ENCODE measurements at regions not wholly inside any gene's neighbourhood (a gene's known extent, or its start where the extent isn't known, plus 50 kb on each side); places are given as distances from the start of the nearest gene placed in this dataset.

- Histone ChIP-seq H3K36me3 (no peaks in the 10 kb centered on the region), H3K4me1 (peaks cover 0 to 4% (median 0%) of the 10 kb centered on the region in 4 donors), H3K27me3 (no peaks in the 10 kb centered on the region), H3K27ac (no peak overlapping the region), H3K4me3 (no peak overlapping the region), H3K9me3 (no peaks in the 10 kb centered on the region)
- DNase-seq (ENCODE audit: low spot score in 2 of 2), result no peak
- TF ChIP-seq EP300 (IDR thresholded peaks at IDR 0.05), result no peak
- TF ChIP-seq POLR2A (IDR thresholded peaks at IDR 0.05), result no peak
- no peak for TF ChIP-seq CTCF (IDR thresholded peaks at IDR 0.05)
- 78 to 90% methylated on average over 2 of the region's 2 CpGs for WGBS, 2 donors
Measured at GRCh38 chr11:19467904-19468303, 227.2 kb upstream of the E2F8 start.

- Histone ChIP-seq H3K27me3 (no peaks in the 10 kb centered on the region), H3K4me1 (peaks cover 0 to 4% (median 0%) of the 10 kb centered on the region in 4 donors), H3K36me3 (no peaks in the 10 kb centered on the region), H3K9me3 (no peaks in the 10 kb centered on the region), H3K27ac (no peak overlapping the region), H3K4me3 (no peak overlapping the region)
- DNase-seq (ENCODE audit: low spot score in 2 of 2), result no peak
- TF ChIP-seq POLR2A (IDR thresholded peaks at IDR 0.05) (no peak), EP300 (IDR thresholded peaks at IDR 0.05) (no peak), CTCF (IDR thresholded peaks at IDR 0.05) (no peak)
- WGBS, 2 donors, result 80 to 83% methylated on average over 7 of the region's 7 CpGs
Measured at GRCh38 chr11:19466314-19466713, 225.6 kb upstream of the E2F8 start.

- Histone ChIP-seq H3K9me3 (no peaks in the 10 kb centered on the region), H3K4me1 (peaks cover 0 to 16% (median 0%) of the 10 kb centered on the region in 4 donors), H3K4me3 (no peak overlapping the region), H3K36me3 (no peaks in the 10 kb centered on the region), H3K27ac (no peak overlapping the region), H3K27me3 (no peaks in the 10 kb centered on the region)
- TF ChIP-seq CTCF (IDR thresholded peaks at IDR 0.05) (no peak), EP300 (IDR thresholded peaks at IDR 0.05) (no peak), POLR2A (IDR thresholded peaks at IDR 0.05) (no peak)
- no peak for DNase-seq (ENCODE audit: low spot score in 2 of 2)
- WGBS, 2 donors, result 78 to 81% methylated on average over 7 of the region's 7 CpGs
Measured at GRCh38 chr11:19463976-19464375, 223.2 kb upstream of the E2F8 start.

GRCh38 chr11:19460718-19461405 is 220.1 kb upstream of the E2F8 start:
- H3K27ac ChIP-seq, result no peak overlapping the region
- 25 to 35% methylated on average over 6 of the region's 6 CpGs for WGBS, 2 donors
- no peaks in the 10 kb centered on the region for H3K27me3 ChIP-seq
- no peaks in the 10 kb centered on the region for H3K36me3 ChIP-seq
- H3K4me1 ChIP-seq, result peaks cover 0 to 16% (median 0%) of the 10 kb centered on the region in 4 donors
- H3K4me3 ChIP-seq, result no peak overlapping the region
- DNase-seq (ENCODE audit: low spot score in 2 of 2), result peak in 1 of 2 donors; percentile 28
- TF ChIP-seq POLR2A (IDR thresholded peaks at IDR 0.05) (no peak), EP300 (IDR thresholded peaks at IDR 0.05) (no peak), CTCF (IDR thresholded peaks at IDR 0.05) (no peak)
- no peaks in the 10 kb centered on the region for H3K9me3 ChIP-seq

- Histone ChIP-seq H3K4me1 (peaks cover 0 to 17% (median 0%) of the 10 kb centered on the region in 4 donors), H3K4me3 (no peak overlapping the region), H3K9me3 (no peaks in the 10 kb centered on the region), H3K27me3 (no peaks in the 10 kb centered on the region), H3K36me3 (no peaks in the 10 kb centered on the region), H3K27ac (no peak overlapping the region)
- no peak for DNase-seq (ENCODE audit: low spot score in 2 of 2)
- TF ChIP-seq EP300 (IDR thresholded peaks at IDR 0.05) (no peak), POLR2A (IDR thresholded peaks at IDR 0.05) (no peak), CTCF (IDR thresholded peaks at IDR 0.05) (no peak)
Measured at GRCh38 chr11:19459240-19459639, 218.5 kb upstream of the E2F8 start.
